ENCODE measurements at regions not wholly inside any gene's neighbourhood (a gene's known extent, or its start where the extent isn't known, plus 50 kb on each side); places are given as distances from the start of the nearest gene placed in this dataset.

- H3K9ac ChIP-seq (ENCODE audit: low read length) = no peak overlapping the region
- no peaks in the 10 kb centered on the region for H3K36me3 ChIP-seq (ENCODE audit: control insufficient read depth in 1 of 2, insufficient read depth in 2 of 2, low read length in 2 of 2)
- ATAC-seq (no peak), DNase-seq (ENCODE audit: low read depth, low spot score) (no peak)
- H3K27me3 ChIP-seq (ENCODE audit: insufficient read depth, low read length) = no peaks in the 10 kb centered on the region
- POLR2A ChIA-PET = no interaction called here
- RAD21 ChIA-PET (ENCODE audit: low non-redundant PET in 1 of 2, low total read pairs in 2 of 2, uncharacterized antibody in 2 of 2, unreplicated experiment in 2 of 2) = no interaction called here
- H3K79me2 ChIP-seq (ENCODE audit: insufficient read depth, low read length) = no peaks in the 10 kb centered on the region
- no peaks in the 10 kb centered on the region for H3K4me1 ChIP-seq (ENCODE audit: control insufficient read depth in 1 of 2, insufficient read depth in 2 of 2, low read length in 2 of 2)
- no peak overlapping the region for H3K27ac ChIP-seq (ENCODE audit: low read depth, low read length)
- TF ChIP-seq SRF (IDR thresholded peaks at IDR 0.05; ENCODE audit: low read depth) (no peak), ZNF274 (IDR thresholded peaks at IDR 0.05; ENCODE audit: low read depth, low read length) (no peak), TCF7L2 (IDR thresholded peaks at IDR 0.05; ENCODE audit: borderline replicate concordance, extremely low read depth, insufficient read depth, insufficient read length) (no peak), SP1 (IDR thresholded peaks at IDR 0.05; ENCODE audit: low read depth) (no peak)
- no TSS peak for BruUV-seq (replicated peaks)
- no peaks in the 10 kb centered on the region for H3K9me3 ChIP-seq (ENCODE audit: control insufficient read depth in 1 of 2, insufficient read depth in 1 of 2, low read depth in 1 of 2, low read length in 2 of 2)
- intact Hi-C loops (cut with micrococcal nuclease) = no loop called here
- no peak overlapping the region for H2AFZ ChIP-seq (ENCODE audit: low read depth, low read length, poor library complexity, severe bottlenecking)
- no peak overlapping the region for H3K4me3 ChIP-seq (replicated peaks in 1 of 2; ENCODE audit: low read depth in 1 of 2, low read length in 2 of 2)
- H4K20me1 ChIP-seq (ENCODE audit: insufficient read depth) = no peaks in the 10 kb centered on the region
- CTCF ChIA-PET = no interaction called here
- no peak overlapping the region for H3K4me2 ChIP-seq (ENCODE audit: low read length)
- no peaks in the 10 kb centered on the region for H3K9me2 ChIP-seq (ENCODE audit: insufficient read depth)
Observed at GRCh38 chrY:19180824-19181223, 407.3 kb upstream of the HSFY2 start.

GRCh38 chrY:19168202-19168565 lies 394.6 kb upstream of the HSFY2 start:
- no peak for ATAC-seq
- Histone ChIP-seq H3K27ac (ENCODE audit: low read depth, low read length) (no peak overlapping the region), H3K9me3 (ENCODE audit: control insufficient read depth in 1 of 2, insufficient read depth in 1 of 2, low read depth in 1 of 2, low read length in 2 of 2) (no peaks in the 10 kb centered on the region), H3K36me3 (ENCODE audit: control insufficient read depth in 1 of 2, insufficient read depth in 2 of 2, low read length in 2 of 2) (no peaks in the 10 kb centered on the region), H3K4me3 (replicated peaks in 1 of 2; ENCODE audit: low read depth in 1 of 2, low read length in 2 of 2) (no peak overlapping the region), H3K79me2 (ENCODE audit: insufficient read depth, low read length) (no peaks in the 10 kb centered on the region), H3K4me1 (ENCODE audit: control insufficient read depth in 1 of 2, insufficient read depth in 2 of 2, low read length in 2 of 2) (no peaks in the 10 kb centered on the region), H3K27me3 (ENCODE audit: insufficient read depth, low read length) (no peaks in the 10 kb centered on the region), H2AFZ (ENCODE audit: low read depth, low read length, poor library complexity, severe bottlenecking) (no peak overlapping the region), H3K9ac (ENCODE audit: low read length) (no peak overlapping the region), H3K4me2 (ENCODE audit: low read length) (no peak overlapping the region), H4K20me1 (ENCODE audit: insufficient read depth) (no peaks in the 10 kb centered on the region), H3K9me2 (ENCODE audit: insufficient read depth) (no peaks in the 10 kb centered on the region)
- no TSS peak for BruUV-seq (replicated peaks)
- DNase-seq (ENCODE audit: low read depth, low spot score) = no peak
- ChIA-PET RAD21 (ENCODE audit: low non-redundant PET in 1 of 2, low total read pairs in 2 of 2, uncharacterized antibody in 2 of 2, unreplicated experiment in 2 of 2) (no interaction called here), CTCF (no interaction called here), POLR2A (no interaction called here)
- intact Hi-C loops (cut with micrococcal nuclease) = no loop called here
- no peak for TF ChIP-seq CTCF (IDR thresholded peaks at IDR 0.05 in 2 of 3, conservative IDR thresholded peaks at IDR 0.05 in 1 of 3; ENCODE audit: borderline replicate concordance in 1 of 3, insufficient read depth in 1 of 3, low read depth in 2 of 3, low read length in 2 of 3)
- TF ChIP-seq EZH2phosphoT487 (IDR thresholded peaks at IDR 0.05; ENCODE audit: borderline replicate concordance) = no peak
- TF ChIP-seq ZBTB33 (IDR thresholded peaks at IDR 0.05; ENCODE audit: extremely low read depth, insufficient replicate concordance, low read length) = no peak
- no peak for TF ChIP-seq REST (IDR thresholded peaks at IDR 0.05; ENCODE audit: low read depth)
- no peak for TF ChIP-seq ATF3 (IDR thresholded peaks at IDR 0.05)
- no peak for TF ChIP-seq JUND (IDR thresholded peaks at IDR 0.05)
- TF ChIP-seq TCF7L2 (IDR thresholded peaks at IDR 0.05; ENCODE audit: borderline replicate concordance, extremely low read depth, insufficient read depth, insufficient read length) = no peak
- no peak for TF ChIP-seq CEBPB (IDR thresholded peaks at IDR 0.05; ENCODE audit: low read depth)
- no peak for TF ChIP-seq ELF1 (IDR thresholded peaks at IDR 0.05; ENCODE audit: borderline replicate concordance, low read depth)
- no peak for TF ChIP-seq SP1 (IDR thresholded peaks at IDR 0.05; ENCODE audit: low read depth)
- no peak for TF ChIP-seq EGR1 (IDR thresholded peaks at IDR 0.05; ENCODE audit: low read depth)
- no peak for TF ChIP-seq SRF (IDR thresholded peaks at IDR 0.05; ENCODE audit: low read depth)
